H9 (cell line): ENCODE measurements at regions not wholly inside any gene's neighbourhood (a gene's known extent, or its start where the extent isn't known, plus 50 kb on each side); places are given as distances from the start of the nearest gene placed in this dataset.

ENCODE experiments used
- DNase-seq: peaks from one replicate; pipeline ENCODE4 v3.0.0-alpha.2; 2017
- H2AFZ ChIP-seq: one replicate; pipeline ENCODE4 v1.6.1; 2013; ENCODE audit warnings: mild to moderate bottlenecking, low read length, control low read depth, moderate library complexity
- H2AK5ac ChIP-seq: 2 replicates; pipeline ENCODE4 v1.6.1; 2013; ENCODE audit warnings: low read length, control low read depth, mixed read lengths; ENCODE audit not compliant: insufficient read length
- H2BK120ac ChIP-seq: one replicate; pipeline ENCODE4 v1.6.1; 2013; ENCODE audit warnings: low read depth, mild to moderate bottlenecking, low read length, control low read depth, inconsistent platforms; ENCODE audit not compliant: poor library complexity, severe bottlenecking
- H2BK12ac ChIP-seq: 2 replicates; pipeline ENCODE4 v1.6.1; 2013; ENCODE audit warnings: low read length, control low read depth, mixed read lengths, low read depth; ENCODE audit not compliant: insufficient read length
- H2BK15ac ChIP-seq: 2 replicates; pipeline ENCODE4 v1.6.1; 2013; ENCODE audit warnings: low read depth, low read length, control low read depth
- H2BK20ac ChIP-seq: one replicate; pipeline ENCODE4 v1.6.1; 2013; ENCODE audit warnings: low read depth, mild to moderate bottlenecking, low read length, control low read depth, inconsistent platforms; ENCODE audit not compliant: poor library complexity, severe bottlenecking
- H2BK5ac ChIP-seq: 2 replicates; pipeline ENCODE4 v1.6.1; 2013; ENCODE audit warnings: low read length, control low read depth, mixed read lengths; ENCODE audit not compliant: insufficient read length
- H3K14ac ChIP-seq: 2 replicates; pipeline ENCODE4 v1.6.1; 2013; ENCODE audit warnings: low read length, control low read depth; ENCODE audit not compliant: insufficient read depth
- H3K18ac ChIP-seq: 2 replicates; pipeline ENCODE4 v1.6.1; 2013; ENCODE audit warnings: low read depth, mild to moderate bottlenecking, mixed read lengths, low read length, control low read depth; ENCODE audit not compliant: insufficient read length
- H3K23ac ChIP-seq: 2 replicates; pipeline ENCODE4 v1.6.1; 2013; ENCODE audit warnings: low read length, control low read depth, mixed read lengths, low read depth; ENCODE audit not compliant: insufficient read length
- H3K23me2 ChIP-seq: 2 replicates; pipeline ENCODE4 v1.6.1; 2013; ENCODE audit warnings: low read depth, mild to moderate bottlenecking, mixed read lengths, low read length, control low read depth; ENCODE audit not compliant: insufficient read length, poor library complexity, severe bottlenecking
- H3K27ac ChIP-seq: 2 replicates; pipeline ENCODE4 v1.5.1; 2013; ENCODE audit warnings: low read length, control low read depth, mixed read lengths, low read depth; ENCODE audit not compliant: insufficient read length
- H3K27me3 ChIP-seq: 2 replicates; pipeline ENCODE4 v1.6.1; 2013; ENCODE audit warnings: low read length, control low read depth, inconsistent platforms; ENCODE audit not compliant: insufficient read depth
- H3K4ac ChIP-seq: 2 replicates; pipeline ENCODE4 v1.6.1; 2013; ENCODE audit warnings: low read depth, mild to moderate bottlenecking, control low read depth, inconsistent platforms, low read length, moderate library complexity
- H3K4me1 ChIP-seq: 2 replicates; pipeline ENCODE4 v1.6.1; 2013; ENCODE audit warnings: low read length, control low read depth, inconsistent platforms; ENCODE audit not compliant: insufficient read depth
- H3K4me2 ChIP-seq: 2 replicates; pipeline ENCODE4 v1.6.1; 2013; ENCODE audit warnings: low read length, control low read depth, mixed read lengths; ENCODE audit not compliant: insufficient read length, insufficient read depth
- H3K56ac ChIP-seq: 2 replicates; pipeline ENCODE4 v1.6.1; 2013; ENCODE audit warnings: low read depth, mild to moderate bottlenecking, mixed read lengths, low read length, control low read depth; ENCODE audit not compliant: insufficient read length
- H3K79me1 ChIP-seq: 2 replicates; pipeline ENCODE4 v1.6.1; 2013; ENCODE audit warnings: low read depth, mild to moderate bottlenecking, moderate library complexity, low read length, control low read depth, inconsistent platforms; ENCODE audit not compliant: insufficient read depth, poor library complexity, severe bottlenecking
- H3K79me2 ChIP-seq: 2 replicates; pipeline ENCODE4 v1.6.1; 2013; ENCODE audit warnings: low read length, control low read depth, inconsistent platforms; ENCODE audit not compliant: insufficient read depth
- H3K9ac ChIP-seq: 2 replicates; pipeline ENCODE4 v1.6.1; 2013; ENCODE audit warnings: low read length, control low read depth, mixed read lengths; ENCODE audit not compliant: insufficient read length; ENCODE audit errors: extremely low read depth
- H3K9me3 ChIP-seq: one replicate; pipeline ENCODE4 v1.6.1; 2013; ENCODE audit warnings: low read depth, low read length, inconsistent platforms; ENCODE audit not compliant: control insufficient read depth
- H3T11ph ChIP-seq: one replicate; pipeline ENCODE4 v1.6.1; 2013; ENCODE audit warnings: mild to moderate bottlenecking, low read length, control low read depth, inconsistent platforms
- H4K20me1 ChIP-seq: one replicate; pipeline ENCODE4 v1.6.1; 2013; ENCODE audit not compliant: control insufficient read depth, insufficient read length, insufficient read depth
- H4K5ac ChIP-seq: 2 replicates; pipeline ENCODE4 v1.6.1; 2013; ENCODE audit warnings: low read depth, mild to moderate bottlenecking, mixed read lengths, low read length, control low read depth; ENCODE audit not compliant: insufficient read length
- H4K8ac ChIP-seq: replicated peaks from 2 replicates; pipeline ENCODE4 v1.6.1; 2013; ENCODE audit warnings: low read length, control low read depth, mixed read lengths, low read depth; ENCODE audit not compliant: insufficient read length
- H4K91ac ChIP-seq: 2 replicates; pipeline ENCODE4 v1.6.1; 2013; ENCODE audit warnings: low read depth, mild to moderate bottlenecking, moderate library complexity, mixed read lengths, low read length, control low read depth; ENCODE audit not compliant: insufficient read length
- H3K27ac Mint-ChIP-seq, 3 experiments: 2 replicates in 2 of 3; 3 replicates in 1 of 3; pipeline ENCODE4 v1.8.0; 2020 to 2021; ENCODE audit warnings: mixed read lengths in 3 of 3, mild to moderate bottlenecking in 1 of 3, moderate library complexity in 1 of 3
- H3K27me3 Mint-ChIP-seq: 2 replicates; pipeline ENCODE4 v1.8.0; 2021; ENCODE audit warnings: low read depth, mild to moderate bottlenecking, moderate library complexity, mixed read lengths
- H3K36me3 Mint-ChIP-seq, 3 experiments: 2 replicates in 2 of 3; 3 replicates in 1 of 3; pipeline ENCODE4 v1.8.0; 2020 to 2021; ENCODE audit warnings: low read depth in 3 of 3, mixed read lengths in 3 of 3; ENCODE audit not compliant: insufficient read depth in 1 of 3
- H3K4me1 Mint-ChIP-seq, 2 experiments: 2 replicates each; pipeline ENCODE4 v1.8.0; 2020; ENCODE audit warnings: mixed read lengths in 2 of 2
- H3K4me3 Mint-ChIP-seq, 2 experiments: 2 replicates in 1 of 2; 3 replicates in 1 of 2; pipeline ENCODE4 v1.8.0; 2020 to 2021; ENCODE audit warnings: mild to moderate bottlenecking in 2 of 2, mixed read lengths in 2 of 2, moderate library complexity in 1 of 2
- H3K9me3 Mint-ChIP-seq, 2 experiments: 2 replicates in 1 of 2; 3 replicates in 1 of 2; pipeline ENCODE4 v1.8.0; 2020; ENCODE audit warnings: mild to moderate bottlenecking in 2 of 2, mixed read lengths in 2 of 2, moderate library complexity in 1 of 2
- WGBS: extraction: QIAGEN DNeasy Blood & Tissue Kit; methylation state at CpG from one replicate; pipeline ENCODE4 v1.1.7; 2013; ENCODE audit warnings: missing lambda C conversion rate, low lambda C conversion rate, mixed read lengths; ENCODE audit not compliant: insufficient read length; ENCODE audit errors: extremely low coverage; 5-methylcytosine and 5-hydroxymethylcytosine counted together
- TF ChIP-seq, protein P1 (sequence below): fragments of 200-600 bp; sonication (generic); conservative IDR thresholded peaks from 3 replicates; pipeline ENCODE4 v1.8.0; 2021; ENCODE audit warnings: antibody characterized with exemption, mild to moderate bottlenecking

DNA sequence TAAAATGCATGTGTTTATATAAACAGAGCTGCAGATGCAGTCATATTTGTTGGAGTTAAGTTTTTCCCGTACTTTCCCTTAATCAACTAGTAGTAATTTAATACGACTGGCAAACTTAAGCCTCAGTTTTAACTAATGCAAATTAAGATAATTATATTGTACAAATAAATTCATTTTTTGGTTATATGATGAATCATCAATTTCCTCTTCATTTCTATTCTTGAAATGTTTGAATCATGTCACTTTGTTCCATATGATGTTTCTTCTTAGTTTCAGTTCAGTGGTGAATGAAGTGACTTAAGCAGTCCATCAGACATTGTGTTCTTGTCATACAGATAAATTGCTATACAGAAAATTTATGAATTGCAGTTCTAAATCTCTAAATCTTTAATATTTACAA lies 1361.2 kb upstream of the EPHA6 start:
- no peaks in the 10 kb centered on the region for H3K27me3 ChIP-seq
- no peak overlapping the region for H3K14ac ChIP-seq
- H3K27ac ChIP-seq, result no peak overlapping the region
- no peaks in the 10 kb centered on the region for H3K4me1 ChIP-seq
- no peak overlapping the region for H2AK5ac ChIP-seq
- no peak overlapping the region for H2AFZ ChIP-seq
- H4K8ac ChIP-seq, result no peak overlapping the region
- Mint-ChIP-seq H3K9me3 (no peaks in the 10 kb centered on the region), H3K4me3 (no peak overlapping the region), H3K27ac (no peak overlapping the region), H3K27me3 (no peaks in the 10 kb centered on the region), H3K4me1 (no peaks in the 10 kb centered on the region), H3K36me3 (no peaks in the 10 kb centered on the region; a peak in 1 of 7 replicates)
- H3K79me1 ChIP-seq, result no peaks in the 10 kb centered on the region
- no peak overlapping the region for H2BK15ac ChIP-seq
- H3K79me2 ChIP-seq, result no peaks in the 10 kb centered on the region
- H3K9me3 ChIP-seq, result no peaks in the 10 kb centered on the region
- no peaks in the 10 kb centered on the region for H4K20me1 ChIP-seq
- no peak overlapping the region for H2BK120ac ChIP-seq
- H4K91ac ChIP-seq, result no peak overlapping the region
- no peak overlapping the region for H3K23ac ChIP-seq
- no peak for DNase-seq
- no peak overlapping the region for H3K4ac ChIP-seq
- H4K5ac ChIP-seq, result no peak overlapping the region
- TF ChIP-seq, protein P1, sequence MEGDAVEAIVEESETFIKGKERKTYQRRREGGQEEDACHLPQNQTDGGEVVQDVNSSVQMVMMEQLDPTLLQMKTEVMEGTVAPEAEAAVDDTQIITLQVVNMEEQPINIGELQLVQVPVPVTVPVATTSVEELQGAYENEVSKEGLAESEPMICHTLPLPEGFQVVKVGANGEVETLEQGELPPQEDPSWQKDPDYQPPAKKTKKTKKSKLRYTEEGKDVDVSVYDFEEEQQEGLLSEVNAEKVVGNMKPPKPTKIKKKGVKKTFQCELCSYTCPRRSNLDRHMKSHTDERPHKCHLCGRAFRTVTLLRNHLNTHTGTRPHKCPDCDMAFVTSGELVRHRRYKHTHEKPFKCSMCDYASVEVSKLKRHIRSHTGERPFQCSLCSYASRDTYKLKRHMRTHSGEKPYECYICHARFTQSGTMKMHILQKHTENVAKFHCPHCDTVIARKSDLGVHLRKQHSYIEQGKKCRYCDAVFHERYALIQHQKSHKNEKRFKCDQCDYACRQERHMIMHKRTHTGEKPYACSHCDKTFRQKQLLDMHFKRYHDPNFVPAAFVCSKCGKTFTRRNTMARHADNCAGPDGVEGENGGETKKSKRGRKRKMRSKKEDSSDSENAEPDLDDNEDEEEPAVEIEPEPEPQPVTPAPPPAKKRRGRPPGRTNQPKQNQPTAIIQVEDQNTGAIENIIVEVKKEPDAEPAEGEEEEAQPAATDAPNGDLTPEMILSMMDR, result no peak
- no peak overlapping the region for H3K9ac ChIP-seq
- no peak overlapping the region for H3T11ph ChIP-seq
- no peak overlapping the region for H2BK5ac ChIP-seq
- H2BK12ac ChIP-seq, result no peak overlapping the region
- no peak overlapping the region for H3K56ac ChIP-seq
- no peak overlapping the region for H3K18ac ChIP-seq
- H3K4me2 ChIP-seq, result no peak overlapping the region
- H3K23me2 ChIP-seq, result no peaks in the 10 kb centered on the region
- H2BK20ac ChIP-seq, result no peak overlapping the region
- no CpG with 5 or more reads among the region's 2 CpGs for WGBS
